PC-3 (cell line): ENCODE measurements at regions not wholly inside any gene's neighbourhood (a gene's known extent, or its start where the extent isn't known, plus 50 kb on each side); places are given as distances from the start of the nearest gene placed in this dataset.
"Not testable (repeated sequence)": the region's sequence is repeated elsewhere in the genome, so short reads cannot be mapped to it uniquely, and the experiment has no call there.

Experiments
- ATAC-seq: fragments of 200-7000 bp; cut with Tn5 transposase; 2 replicates; pipeline ENCODE4 v1.9.1; 2020; ENCODE audit warnings: mild to moderate bottlenecking, moderate library complexity
- BruUV-seq: library from RNA; stranded (reverse); fragments of 400-500 nt; replicated peaks from 2 replicates; lab custom pipeline; 2021; lab: Mats Ljungman, UMichigan
- CTCF ChIA-PET: fragments of 300-600 bp; sonication (Branson Sonifier 250); formaldehyde crosslinking; loops from one replicate; lab custom pipeline; 2022; ENCODE audit warnings: antibody characterized with exemption; lab: Charles Lee
- POLR2A ChIA-PET: fragments of 300-600 bp; sonication (Branson Sonifier 250); formaldehyde crosslinking; loops from one replicate; lab custom pipeline; 2022; ENCODE audit warnings: antibody characterized with exemption; ENCODE audit not compliant: unreplicated experiment; lab: Charles Lee
- DNase-seq: peaks from one replicate; pipeline ENCODE4 v3.0.0-alpha.2; 2015
- H2AFZ ChIP-seq: fragments of 300-600 bp; sonication (generic); 2 replicates; pipeline ENCODE4 v1.6.0; 2016; ENCODE audit warnings: antibody characterized with exemption, low read length
- H3F3A ChIP-seq: fragments of 300-600 bp; sonication (generic); one replicate; pipeline ENCODE4 v1.6.0; 2017; ENCODE audit warnings: antibody characterized with exemption, low read length, control low read depth, mild to moderate bottlenecking; ENCODE audit not compliant: unreplicated experiment
- H3K27ac ChIP-seq: fragments of 300-600 bp; sonication (generic); 2 replicates; pipeline ENCODE4 v1.5.1; 2016; ENCODE audit warnings: mild to moderate bottlenecking, low read length
- H3K27me3 ChIP-seq: fragments of 300-600 bp; sonication (generic); 2 replicates; pipeline ENCODE4 v1.6.1; 2016; ENCODE audit warnings: low read length, mixed read lengths
- H3K36me3 ChIP-seq: fragments of 300-600 bp; sonication (generic); 2 replicates; pipeline ENCODE4 v1.6.1; 2016; ENCODE audit warnings: low read depth, mixed run types, low read length, mixed read lengths
- H3K4me1 ChIP-seq: fragments of 300-600 bp; sonication (generic); 2 replicates; pipeline ENCODE4 v1.5.1; 2016; ENCODE audit warnings: low read length; ENCODE audit not compliant: insufficient read depth
- H3K4me2 ChIP-seq: fragments of 300-600 bp; sonication (generic); 2 replicates; pipeline ENCODE4 v1.6.0; 2016; ENCODE audit warnings: low read length
- H3K4me3 ChIP-seq: fragments of 300-600 bp; sonication (generic); 2 replicates; pipeline ENCODE4 v1.5.1; 2016; ENCODE audit warnings: mild to moderate bottlenecking, low read length, mixed read lengths
- H3K79me2 ChIP-seq: fragments of 300-600 bp; sonication (generic); 2 replicates; pipeline ENCODE4 v1.6.1; 2017; ENCODE audit warnings: low read length, mixed read lengths
- H3K9ac ChIP-seq: fragments of 300-600 bp; sonication (generic); 2 replicates; pipeline ENCODE4 v1.6.0; 2016; ENCODE audit warnings: mild to moderate bottlenecking, low read length
- H3K9me2 ChIP-seq: fragments of 300-600 bp; sonication (generic); replicated peaks from 2 replicates; pipeline ENCODE4 v1.6.1; 2016; ENCODE audit warnings: mixed run types, low read length, mixed read lengths
- H3K9me3 ChIP-seq: fragments of 300-600 bp; sonication (generic); 2 replicates; pipeline ENCODE4 v1.6.1; 2016; ENCODE audit warnings: low read length, mixed read lengths
- H4K20me1 ChIP-seq: fragments of 300-600 bp; sonication (generic); 2 replicates; pipeline ENCODE4 v1.6.1; 2016; ENCODE audit warnings: low read length, mixed read lengths
- EZH2 ChIP-seq: fragments of 300-600 bp; sonication (generic); IDR thresholded peaks from one replicate; pipeline ENCODE4 v1.6.1; 2017; ENCODE audit warnings: antibody characterized with exemption, mild to moderate bottlenecking, low read length; ENCODE audit not compliant: unreplicated experiment
- EZH2phosphoT487 ChIP-seq: fragments of 300-600 bp; sonication (generic); IDR thresholded peaks from 2 replicates; pipeline ENCODE4 v1.6.1; 2018; ENCODE audit warnings: mild to moderate bottlenecking, antibody characterized with exemption, low read length, borderline replicate concordance
- intact Hi-C: fragments of 100-400 bp; cut with micrococcal nuclease; formaldehyde crosslinking; loops from 2 replicates; pipeline ENCODE4 v1.9.0; 2023
- TF ChIP-seq, protein P1 (sequence below): fragments of 300-600 bp; sonication (generic); conservative IDR thresholded peaks from 2 replicates; pipeline ENCODE4 v1.5.1; 2017; ENCODE audit warnings: antibody characterized with exemption, low read depth, mild to moderate bottlenecking, low read length

DNA sequence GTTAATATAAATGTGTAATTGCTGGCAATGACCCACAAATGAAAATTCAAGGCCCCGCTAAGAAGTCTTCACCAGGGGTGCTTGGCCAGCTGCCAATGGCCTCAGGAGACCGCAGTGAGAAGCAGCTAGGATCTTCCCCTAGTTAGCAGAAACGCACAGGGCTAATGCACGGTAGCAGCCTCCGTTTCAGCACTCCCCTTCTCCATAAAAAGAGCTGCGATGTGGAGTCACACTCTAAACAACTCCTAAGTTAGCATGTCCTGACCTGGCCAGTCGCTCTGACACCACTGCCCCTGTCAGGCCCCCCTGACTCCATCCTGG is 139.0 kb downstream of the SEPTIN14 start:
- Histone ChIP-seq H3K27me3 (no peaks in the 10 kb centered on the region), H4K20me1 (no peaks in the 10 kb centered on the region), H3K9ac (no peak overlapping the region), H3K27ac (no peak overlapping the region), H3K4me1 (no peaks in the 10 kb centered on the region), H3K4me2 (no peak overlapping the region), H3K4me3 (no peak overlapping the region), H3K36me3 (no peaks in the 10 kb centered on the region), H3K9me2 (no peaks in the 10 kb centered on the region), H3K9me3 (no peaks in the 10 kb centered on the region), H2AFZ (no peak overlapping the region), H3F3A (no peaks in the 10 kb centered on the region), H3K79me2 (no peaks in the 10 kb centered on the region)
- TF ChIP-seq, protein P1, sequence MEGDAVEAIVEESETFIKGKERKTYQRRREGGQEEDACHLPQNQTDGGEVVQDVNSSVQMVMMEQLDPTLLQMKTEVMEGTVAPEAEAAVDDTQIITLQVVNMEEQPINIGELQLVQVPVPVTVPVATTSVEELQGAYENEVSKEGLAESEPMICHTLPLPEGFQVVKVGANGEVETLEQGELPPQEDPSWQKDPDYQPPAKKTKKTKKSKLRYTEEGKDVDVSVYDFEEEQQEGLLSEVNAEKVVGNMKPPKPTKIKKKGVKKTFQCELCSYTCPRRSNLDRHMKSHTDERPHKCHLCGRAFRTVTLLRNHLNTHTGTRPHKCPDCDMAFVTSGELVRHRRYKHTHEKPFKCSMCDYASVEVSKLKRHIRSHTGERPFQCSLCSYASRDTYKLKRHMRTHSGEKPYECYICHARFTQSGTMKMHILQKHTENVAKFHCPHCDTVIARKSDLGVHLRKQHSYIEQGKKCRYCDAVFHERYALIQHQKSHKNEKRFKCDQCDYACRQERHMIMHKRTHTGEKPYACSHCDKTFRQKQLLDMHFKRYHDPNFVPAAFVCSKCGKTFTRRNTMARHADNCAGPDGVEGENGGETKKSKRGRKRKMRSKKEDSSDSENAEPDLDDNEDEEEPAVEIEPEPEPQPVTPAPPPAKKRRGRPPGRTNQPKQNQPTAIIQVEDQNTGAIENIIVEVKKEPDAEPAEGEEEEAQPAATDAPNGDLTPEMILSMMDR: no peak
- no peak for TF ChIP-seq EZH2
- TF ChIP-seq EZH2phosphoT487: no peak
- ChIA-PET POLR2A (no interaction called here), CTCF (no interaction called here)
- ATAC-seq (no peak), DNase-seq (no peak)
- no TSS peak for BruUV-seq
- intact Hi-C loops: no loop called here

DNA sequence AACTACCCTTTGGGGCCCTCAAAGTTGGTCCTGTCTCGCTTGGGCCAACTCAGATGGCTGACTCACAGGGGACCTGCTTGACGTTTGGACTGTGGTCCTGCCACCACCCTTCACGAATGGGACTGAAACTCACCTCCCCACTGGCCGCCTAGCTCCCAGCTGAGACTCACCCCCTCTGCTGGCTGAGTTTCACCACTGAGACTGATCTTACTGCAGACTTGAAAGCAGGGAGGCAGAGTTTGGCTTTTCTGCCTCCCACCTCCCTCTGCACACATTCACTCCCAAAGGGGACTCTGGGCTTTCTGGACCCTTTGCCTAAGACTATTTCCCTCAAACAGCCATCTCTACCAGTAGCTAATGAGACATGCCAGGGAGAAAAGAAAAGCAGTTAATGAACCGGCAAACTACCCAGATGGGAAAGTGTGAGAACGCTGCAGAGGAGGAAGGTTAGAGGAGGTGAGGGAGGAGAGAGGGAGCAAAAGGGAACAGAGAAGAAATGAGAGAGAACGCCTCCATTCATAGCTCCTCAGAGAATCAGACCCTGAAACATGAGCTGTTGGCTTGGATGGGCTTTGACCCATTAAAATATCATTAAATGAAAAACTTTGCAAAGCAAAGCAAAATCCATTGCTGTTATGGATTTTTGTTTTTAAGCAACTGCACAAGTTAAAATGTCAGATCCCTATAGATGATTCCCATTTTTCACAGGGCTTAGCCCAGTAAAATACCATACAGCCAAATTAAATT is 139.5 kb downstream of the SEPTIN14 start:
- CTCF ChIA-PET, H3K9ac ChIP-seq, H4K20me1 ChIP-seq, H3K9me2 ChIP-seq, BruUV-seq, DNase-seq, H3K4me1 ChIP-seq, H3F3A ChIP-seq, POLR2A ChIA-PET, H3K36me3 ChIP-seq, intact Hi-C loops, H3K27ac ChIP-seq, H3K4me3 ChIP-seq, H3K4me2 ChIP-seq, H3K27me3 ChIP-seq, H2AFZ ChIP-seq, H3K79me2 ChIP-seq, H3K9me3 ChIP-seq: not testable (repeated sequence)
- ATAC-seq: peak; percentile 96

DNA sequence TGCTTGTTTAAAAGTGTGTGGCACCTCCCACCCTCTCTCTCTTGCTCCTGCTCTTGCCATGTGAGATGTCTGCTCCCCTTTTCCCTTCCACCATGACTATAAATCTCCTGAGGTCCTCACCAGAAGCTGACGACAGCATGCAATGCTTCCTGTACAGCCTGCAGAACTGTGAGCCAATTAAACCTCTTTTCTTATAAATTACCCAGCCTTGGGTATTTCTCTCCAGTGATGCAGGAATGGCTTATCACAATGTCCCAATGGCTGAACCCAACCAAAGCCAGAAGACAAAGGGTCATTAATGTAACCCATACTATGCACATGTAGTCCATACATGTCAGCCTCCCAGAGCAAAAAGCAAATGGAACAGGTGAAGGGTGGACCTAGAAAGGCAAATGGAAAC is 141.5 kb downstream of the SEPTIN14 start:
- H3K27ac ChIP-seq, BruUV-seq, H2AFZ ChIP-seq, CTCF ChIA-PET, intact Hi-C loops, H3K36me3 ChIP-seq, POLR2A ChIA-PET, H3K4me2 ChIP-seq, H3K79me2 ChIP-seq, ATAC-seq, H3F3A ChIP-seq, H4K20me1 ChIP-seq, H3K9me3 ChIP-seq, H3K9me2 ChIP-seq, H3K9ac ChIP-seq, DNase-seq, H3K27me3 ChIP-seq, H3K4me3 ChIP-seq, H3K4me1 ChIP-seq: not testable (repeated sequence)

DNA sequence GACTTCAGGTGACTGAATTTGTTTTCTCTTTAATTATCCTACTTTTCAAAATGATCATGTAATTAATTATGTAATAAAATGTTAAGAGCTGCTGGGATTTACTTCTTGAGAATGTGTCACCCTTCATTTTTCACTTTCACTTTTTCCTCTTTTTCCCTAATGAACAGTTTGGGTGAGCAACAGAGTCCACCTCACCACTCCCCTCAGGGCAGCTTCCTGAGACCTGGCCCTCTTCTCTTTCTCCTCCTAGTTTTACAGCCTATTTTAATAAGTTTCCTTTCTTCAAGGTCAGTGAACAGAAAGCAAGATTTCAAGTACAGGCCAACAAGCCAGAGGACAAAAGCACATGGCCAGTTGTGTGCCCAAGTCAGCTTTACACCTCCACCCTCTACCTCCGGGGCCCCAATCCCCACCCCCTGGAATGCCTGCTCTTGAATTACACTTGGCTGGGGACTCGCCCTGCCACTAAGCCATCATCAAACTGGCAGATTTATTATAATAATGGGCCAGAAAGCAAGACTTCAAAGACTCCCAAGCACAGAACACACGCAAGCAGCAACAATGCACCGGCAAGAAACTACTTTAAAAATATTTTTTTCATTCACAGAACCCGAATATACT is 143.1 kb upstream of the VOPP1 start:
- H3K36me3 ChIP-seq, H3K4me1 ChIP-seq, BruUV-seq, POLR2A ChIA-PET, H4K20me1 ChIP-seq, H2AFZ ChIP-seq, intact Hi-C loops, H3K9me3 ChIP-seq, H3K4me2 ChIP-seq, H3K79me2 ChIP-seq, H3K27ac ChIP-seq, H3K27me3 ChIP-seq, CTCF ChIA-PET, H3K9ac ChIP-seq, H3K9me2 ChIP-seq, DNase-seq, H3K4me3 ChIP-seq, H3F3A ChIP-seq: not testable (repeated sequence)
- peak; percentile 79 for ATAC-seq

DNA sequence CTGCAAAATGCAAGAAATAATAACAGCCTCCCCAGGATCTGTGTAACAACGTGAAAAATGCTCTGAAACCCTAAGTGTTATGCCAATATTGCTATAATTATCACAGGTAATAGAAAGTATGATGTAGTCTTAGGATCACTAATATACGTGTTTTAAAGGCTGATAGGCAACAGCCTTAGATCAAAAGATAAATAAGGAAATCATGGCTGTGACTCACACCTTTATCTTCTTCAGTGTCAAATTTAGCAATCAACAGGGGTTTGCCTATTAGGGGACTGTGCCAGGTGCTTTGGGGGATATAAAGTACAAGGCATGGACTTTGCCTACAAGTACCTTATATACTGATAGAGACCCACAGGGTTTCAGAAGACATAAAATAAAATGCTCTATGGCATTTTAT is 142.1 kb upstream of the VOPP1 start:
- H3K27me3 ChIP-seq, H3K36me3 ChIP-seq, BruUV-seq, H3K27ac ChIP-seq, DNase-seq, H3F3A ChIP-seq, H2AFZ ChIP-seq, POLR2A ChIA-PET, H3K9me3 ChIP-seq, H3K4me2 ChIP-seq, H4K20me1 ChIP-seq, CTCF ChIA-PET, ATAC-seq, H3K79me2 ChIP-seq, H3K9me2 ChIP-seq, H3K4me3 ChIP-seq, H3K9ac ChIP-seq, H3K4me1 ChIP-seq, intact Hi-C loops: not testable (repeated sequence)

DNA sequence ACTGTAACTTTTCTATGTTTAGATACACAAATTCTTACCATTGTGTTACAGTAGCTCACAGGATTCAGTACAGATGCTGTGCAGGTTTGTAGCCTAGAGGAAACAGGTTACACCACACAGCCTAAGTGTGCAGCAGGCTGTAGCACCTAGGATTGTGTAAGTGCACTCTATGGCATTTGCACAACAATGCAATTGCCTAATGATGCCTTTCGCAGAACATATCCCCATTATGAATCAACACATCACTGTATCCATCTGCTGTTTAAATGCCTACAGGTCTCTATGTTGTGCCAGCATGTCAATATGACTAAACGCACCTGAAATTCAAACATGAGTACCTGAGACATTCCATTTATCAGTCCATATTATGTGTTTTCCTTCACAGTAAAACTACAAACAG is 138.0 kb upstream of the VOPP1 start:
- CTCF ChIA-PET, H3K36me3 ChIP-seq, H3K27ac ChIP-seq, POLR2A ChIA-PET, ATAC-seq, H3F3A ChIP-seq, H3K4me2 ChIP-seq, H3K27me3 ChIP-seq, H3K4me3 ChIP-seq, H2AFZ ChIP-seq, intact Hi-C loops, DNase-seq, H3K9me2 ChIP-seq, H3K9me3 ChIP-seq, H4K20me1 ChIP-seq, H3K4me1 ChIP-seq, BruUV-seq, H3K9ac ChIP-seq, H3K79me2 ChIP-seq: not testable (repeated sequence)
